ENCODE measurements at regions not wholly inside any gene's neighbourhood (a gene's known extent, or its start where the extent isn't known, plus 50 kb on each side); places are given as distances from the start of the nearest gene placed in this dataset.

- Histone ChIP-seq H3K36me3 (ENCODE audit: control insufficient read depth, insufficient read depth, low read length) (no peaks in the 10 kb centered on the region), H3K9ac (no peak overlapping the region), H3K4me2 (ENCODE audit: low read length) (no peak overlapping the region), H3K79me2 (no peaks in the 10 kb centered on the region), H3K27ac (no peak overlapping the region), H3K4me1 (no peaks in the 10 kb centered on the region), H3K9me3 (ENCODE audit: control insufficient read depth, low read length) (no peaks in the 10 kb centered on the region), H3K4me3 (ENCODE audit: low read depth, low read length) (no peak overlapping the region), H3K27me3 (ENCODE audit: control insufficient read depth, insufficient read depth, low read length) (no peaks in the 10 kb centered on the region), H2AFZ (no peak overlapping the region)
- no peak for TF ChIP-seq CTCF (IDR thresholded peaks at IDR 0.05)
Measured at GRCh38 chr10:53598914-53599313, 826.3 kb upstream of the MBL2 start.

- Histone ChIP-seq H3K4me2 (ENCODE audit: low read length) (no peak overlapping the region), H3K36me3 (ENCODE audit: control insufficient read depth, insufficient read depth, low read length) (no peaks in the 10 kb centered on the region), H3K27ac (no peak overlapping the region), H3K27me3 (ENCODE audit: control insufficient read depth, insufficient read depth, low read length) (no peaks in the 10 kb centered on the region), H3K9ac (no peak overlapping the region), H2AFZ (no peak overlapping the region), H3K9me3 (ENCODE audit: control insufficient read depth, low read length) (no peaks in the 10 kb centered on the region), H3K4me3 (ENCODE audit: low read depth, low read length) (no peak overlapping the region), H3K79me2 (no peaks in the 10 kb centered on the region), H3K4me1 (no peaks in the 10 kb centered on the region)
- no peak for TF ChIP-seq CTCF (IDR thresholded peaks at IDR 0.05)
Measured at GRCh38 chr10:53597835-53598251, 825.3 kb upstream of the MBL2 start.

- H3K27me3 ChIP-seq (ENCODE audit: control insufficient read depth, insufficient read depth, low read length), result no peaks in the 10 kb centered on the region
- no peak overlapping the region for H2AFZ ChIP-seq
- no peaks in the 10 kb centered on the region for H3K36me3 ChIP-seq (ENCODE audit: control insufficient read depth, insufficient read depth, low read length)
- no peaks in the 10 kb centered on the region for H3K9me3 ChIP-seq (ENCODE audit: control insufficient read depth, low read length)
- H3K9ac ChIP-seq, result no peak overlapping the region
- H3K4me3 ChIP-seq (ENCODE audit: low read depth, low read length), result no peak overlapping the region
- H3K4me2 ChIP-seq (ENCODE audit: low read length), result no peak overlapping the region
- no peak for TF ChIP-seq CTCF (IDR thresholded peaks at IDR 0.05)
- no peaks in the 10 kb centered on the region for H3K79me2 ChIP-seq
- no peak overlapping the region for H3K27ac ChIP-seq
- H3K4me1 ChIP-seq, result no peaks in the 10 kb centered on the region
Measured at GRCh38 chr10:53580465-53580864, 807.9 kb upstream of the MBL2 start.

- H3K79me2 ChIP-seq, result no peaks in the 10 kb centered on the region
- no peak for TF ChIP-seq CTCF (IDR thresholded peaks at IDR 0.05)
- no peaks in the 10 kb centered on the region for H3K36me3 ChIP-seq (ENCODE audit: control insufficient read depth, insufficient read depth, low read length)
- H2AFZ ChIP-seq, result no peak overlapping the region
- H3K9me3 ChIP-seq (ENCODE audit: control insufficient read depth, low read length), result no peaks in the 10 kb centered on the region
- H3K4me3 ChIP-seq (ENCODE audit: low read depth, low read length), result no peak overlapping the region
- no peak overlapping the region for H3K9ac ChIP-seq
- no peak overlapping the region for H3K27ac ChIP-seq
- no peaks in the 10 kb centered on the region for H3K4me1 ChIP-seq
- H3K27me3 ChIP-seq (ENCODE audit: control insufficient read depth, insufficient read depth, low read length), result no peaks in the 10 kb centered on the region
- H3K4me2 ChIP-seq (ENCODE audit: low read length), result no peak overlapping the region
Measured at GRCh38 chr10:53579773-53580172, 807.2 kb upstream of the MBL2 start.

- Histone ChIP-seq H3K79me2 (no peaks in the 10 kb centered on the region), H3K4me1 (no peaks in the 10 kb centered on the region), H3K9me3 (ENCODE audit: control insufficient read depth, low read length) (no peaks in the 10 kb centered on the region), H3K9ac (no peak overlapping the region), H3K4me3 (ENCODE audit: low read depth, low read length) (no peak overlapping the region), H3K36me3 (ENCODE audit: control insufficient read depth, insufficient read depth, low read length) (no peaks in the 10 kb centered on the region), H3K27ac (no peak overlapping the region), H3K27me3 (ENCODE audit: control insufficient read depth, insufficient read depth, low read length) (no peaks in the 10 kb centered on the region), H2AFZ (no peak overlapping the region), H3K4me2 (ENCODE audit: low read length) (no peak overlapping the region)
- no peak for TF ChIP-seq CTCF (IDR thresholded peaks at IDR 0.05)
Measured at GRCh38 chr10:53574024-53574423, 801.4 kb upstream of the MBL2 start.

Measured in parathyroid adenoma (tissue), 2 donors.